Endothelial cell of umbilical vein (primary cell): ENCODE measurements at regions not wholly inside any gene's neighbourhood (a gene's known extent, or its start where the extent isn't known, plus 50 kb on each side); places are given as distances from the start of the nearest gene placed in this dataset.
"Not testable (repeated sequence)": the region's sequence is repeated elsewhere in the genome, so short reads cannot be mapped to it uniquely, and the experiment has no call there.

Experiments
- BruUV-seq: library from RNA; stranded (reverse); fragments of 400-500 nt; replicated peaks from 2 replicates; lab custom pipeline; 2021; lab: Mats Ljungman, UMichigan
- CTCF ChIA-PET: fragments of 300-600, 350-600 bp; sonication (Branson Sonifier 250); formaldehyde crosslinking; loops from one replicate; lab custom pipeline; 2021; ENCODE audit warnings: antibody characterized with exemption, inconsistent platforms; lab: Charles Lee
- POLR2A ChIA-PET: fragments of 300-600, 350-600 bp; sonication (Branson Sonifier 250); formaldehyde crosslinking; loops from one replicate; lab custom pipeline; 2021; ENCODE audit warnings: antibody characterized with exemption, inconsistent platforms; lab: Charles Lee
- DNase-seq: peaks from one replicate; pipeline ENCODE4 v3.0.0-alpha.2; 2011; ENCODE audit warnings: low read depth, low spot score
- FAIRE-seq: peaks from 2 replicates; lab custom pipeline; 2011; peaks lifted over from hg19 to GRCh38; lab: Jason Lieb, UNC
- H2AFZ ChIP-seq: 2 replicates; pipeline ENCODE4 v1.6.0; 2012; ENCODE audit warnings: low read depth, low read length, control low read depth, inconsistent platforms
- H3K27ac ChIP-seq: 2 replicates; pipeline ENCODE4 v1.5.1; 2011; ENCODE audit warnings: low read depth, mild to moderate bottlenecking, control low read depth, low read length, moderate library complexity; ENCODE audit not compliant: insufficient read depth
- H3K27me3 ChIP-seq, 2 experiments: 2 replicates each; pipeline versions ENCODE4 v1.6.0 to v1.6.1; 2011; ENCODE audit warnings: low read length in 2 of 2, mixed read lengths in 1 of 2; ENCODE audit not compliant: control insufficient read depth in 2 of 2, insufficient read depth in 2 of 2
- H3K36me3 ChIP-seq, 2 experiments: 2 replicates in 1 of 2; 3 replicates in 1 of 2; pipeline ENCODE4 v1.5.1; 2011; ENCODE audit warnings: low read length in 2 of 2, mild to moderate bottlenecking in 1 of 2, moderate library complexity in 1 of 2; ENCODE audit not compliant: control insufficient read depth in 2 of 2, insufficient read depth in 2 of 2; ENCODE audit errors: extremely low read depth in 1 of 2
- H3K4me1 ChIP-seq: 3 replicates; pipeline ENCODE4 v1.5.1; 2011; ENCODE audit warnings: mild to moderate bottlenecking, low read length; ENCODE audit not compliant: control insufficient read depth, insufficient read depth; ENCODE audit errors: extremely low read depth
- H3K4me2 ChIP-seq: 2 replicates; pipeline ENCODE4 v1.6.1; 2011; ENCODE audit warnings: low read length, control low read depth, mixed read lengths; ENCODE audit not compliant: insufficient read depth
- H3K4me3 ChIP-seq, 3 experiments: fragments of 200-600 bp in 1 of 3; sonication (generic), shearing (Covaris generic) in 1 of 3; replicated peaks in 1 of 3; 2 replicates each; pipeline ENCODE4 v1.5.1; 2011 to 2016; ENCODE audit warnings: control low read depth in 3 of 3, low read length in 3 of 3, mild to moderate bottlenecking in 2 of 3, inconsistent platforms in 1 of 3, low read depth in 1 of 3, moderate library complexity in 1 of 3; ENCODE audit not compliant: insufficient read depth in 1 of 3
- H3K79me2 ChIP-seq: 2 replicates; pipeline ENCODE4 v1.6.0; 2012; ENCODE audit warnings: low read length, inconsistent platforms; ENCODE audit not compliant: control insufficient read depth, insufficient read depth
- H3K9ac ChIP-seq: replicated peaks from 2 replicates; pipeline ENCODE3; 2011; ENCODE audit warnings: low read length, control low read depth; ENCODE audit not compliant: insufficient read depth; ENCODE audit errors: extremely low read depth
- H3K9me1 ChIP-seq: replicated peaks from 3 replicates; pipeline ENCODE4 v1.6.0; 2011; ENCODE audit warnings: mild to moderate bottlenecking, low read length; ENCODE audit not compliant: control insufficient read depth, insufficient read depth; ENCODE audit errors: extremely low read depth
- H3K9me3 ChIP-seq: replicated peaks from 2 replicates; pipeline ENCODE4 v1.5.1; 2012; ENCODE audit warnings: low read length, inconsistent platforms; ENCODE audit not compliant: control insufficient read depth, insufficient read depth
- H4K20me1 ChIP-seq: replicated peaks from 2 replicates; pipeline ENCODE3; 2011; ENCODE audit warnings: mild to moderate bottlenecking, low read length; ENCODE audit not compliant: control insufficient read depth, insufficient read depth; ENCODE audit errors: extremely low read depth
- EZH2 ChIP-seq: IDR thresholded peaks from 2 replicates; pipeline ENCODE4 v1.6.1; 2012; ENCODE audit warnings: borderline replicate concordance, low read depth, mild to moderate bottlenecking, moderate library complexity, low read length, inconsistent platforms; ENCODE audit not compliant: severe bottlenecking
- FOS ChIP-seq: IDR thresholded peaks from 2 replicates; pipeline ENCODE4 v1.6.1; 2011; ENCODE audit warnings: mild to moderate bottlenecking, low read length, moderate library complexity, borderline replicate concordance; ENCODE audit not compliant: insufficient read depth
- JUN ChIP-seq: IDR thresholded peaks from 2 replicates; pipeline ENCODE4 v1.6.1; 2011; ENCODE audit warnings: borderline replicate concordance, low read depth; ENCODE audit not compliant: insufficient read length, insufficient read depth
- MAX ChIP-seq: IDR thresholded peaks from 2 replicates; pipeline ENCODE4 v1.6.1; 2011; ENCODE audit not compliant: insufficient read depth, insufficient read length
- POLR2A ChIP-seq: IDR thresholded peaks from 2 replicates; pipeline ENCODE4 v1.6.1; 2012; ENCODE audit warnings: low read depth, mild to moderate bottlenecking, control low read depth, low read length
- POLR2AphosphoS5 ChIP-seq: IDR thresholded peaks from 2 replicates; pipeline ENCODE4 v1.6.1; 2012; ENCODE audit warnings: low read depth, mild to moderate bottlenecking, control low read depth, low read length, moderate library complexity; ENCODE audit not compliant: insufficient read depth
- dilution Hi-C: fragments of 300-500 bp; cut with MboI; formaldehyde crosslinking; loops from one replicate; pipeline ENCODE4 v1.15.0; 2019; ENCODE audit warnings: low sequenced_read_pairs; ENCODE audit not compliant: extremely low pct_ligation_motif_present
- intact Hi-C: fragments of 100-400 bp; cut with micrococcal nuclease; formaldehyde crosslinking; loops from one replicate; pipeline ENCODE4 v1.10.0; 2022

GRCh38 chr17:69679829-69680228 lies 265.3 kb downstream of the MAP2K6 start:
- ChIA-PET CTCF (no interaction called here), POLR2A (no interaction called here)
- no peak overlapping the region for H2AFZ ChIP-seq
- intact Hi-C loops: no loop called here
- peak; percentile 15 for FAIRE-seq
- no peaks in the 10 kb centered on the region for H3K36me3 ChIP-seq
- H3K27ac ChIP-seq: no peak overlapping the region
- TF ChIP-seq POLR2A: no peak
- no peak for TF ChIP-seq JUN
- TF ChIP-seq POLR2AphosphoS5: no peak
- TF ChIP-seq FOS: no peak
- no peak for TF ChIP-seq EZH2
- TF ChIP-seq MAX: no peak
- no peaks in the 10 kb centered on the region for H3K79me2 ChIP-seq
- peaks cover 4% of the 10 kb centered on the region for H3K4me1 ChIP-seq
- no peak overlapping the region for H3K4me2 ChIP-seq
- no peaks in the 10 kb centered on the region for H3K9me3 ChIP-seq
- no peaks in the 10 kb centered on the region for H4K20me1 ChIP-seq
- H3K9ac ChIP-seq: no peak overlapping the region
- no peak for DNase-seq
- no peak overlapping the region for H3K4me3 ChIP-seq
- no TSS peak for BruUV-seq
- H3K27me3 ChIP-seq: no peaks in the 10 kb centered on the region
- dilution Hi-C loops: no loop called here
- no peaks in the 10 kb centered on the region for H3K9me1 ChIP-seq

- ChIA-PET POLR2A (no interaction called here), CTCF (interaction anchor here (1.7 kb wide), 1 partner anchor 75 kb away, joined by 5 read pairs; no protein-coding TSS in a partner anchor)
- H3K27me3 ChIP-seq: no peaks in the 10 kb centered on the region
- H3K27ac ChIP-seq: no peak overlapping the region
- dilution Hi-C loops (no loop called here), intact Hi-C loops (no loop called here)
- no peaks in the 10 kb centered on the region for H3K9me3 ChIP-seq
- H3K4me1 ChIP-seq: no peaks in the 10 kb centered on the region
- H3K9me1 ChIP-seq: no peaks in the 10 kb centered on the region
- H3K9ac ChIP-seq: no peak overlapping the region
- H4K20me1 ChIP-seq: no peaks in the 10 kb centered on the region
- no peak overlapping the region for H3K4me3 ChIP-seq
- no peak for TF ChIP-seq FOS
- no peaks in the 10 kb centered on the region for H3K36me3 ChIP-seq
- H2AFZ ChIP-seq: no peak overlapping the region
- no peak overlapping the region for H3K4me2 ChIP-seq
- BruUV-seq: no TSS peak
- no peaks in the 10 kb centered on the region for H3K79me2 ChIP-seq
- no peak for DNase-seq
- FAIRE-seq: no peak
Measured at GRCh38 chr17:69684251-69684650, 269.8 kb downstream of the MAP2K6 start.

- BruUV-seq, intact Hi-C loops, dilution Hi-C loops, H3K9ac ChIP-seq, H3K4me1 ChIP-seq, POLR2A ChIA-PET, H3K4me3 ChIP-seq, FAIRE-seq, H4K20me1 ChIP-seq, H3K9me3 ChIP-seq, H3K9me1 ChIP-seq, H2AFZ ChIP-seq, H3K4me2 ChIP-seq, H3K27me3 ChIP-seq, H3K79me2 ChIP-seq, DNase-seq, H3K36me3 ChIP-seq, H3K27ac ChIP-seq: not testable (repeated sequence)
- CTCF ChIA-PET: interaction anchor here (0.7 to 1.7 kb wide), 2 partner anchors 8 to 76 kb away, joined by 3 to 5 read pairs; no protein-coding TSS in a partner anchor
Measured at GRCh38 chr17:69685150-69685549, 270.7 kb downstream of the MAP2K6 start.
